AG04450 (cell line): ENCODE measurements at regions not wholly inside any gene's neighbourhood (a gene's known extent, or its start where the extent isn't known, plus 50 kb on each side); places are given as distances from the start of the nearest gene placed in this dataset.
"Not testable (repeated sequence)": the region's sequence is repeated elsewhere in the genome, so short reads cannot be mapped to it uniquely, and the experiment has no call there.

ENCODE experiments used
- CTCF ChIA-PET: fragments of 300-600, 350-600 bp; formaldehyde crosslinking; extraction: SDS; loops from one replicate; lab custom pipeline; 2022; ENCODE audit warnings: antibody characterized with exemption, inconsistent platforms; lab: Charles Lee
- POLR2A ChIA-PET: fragments of 350-600 bp; formaldehyde crosslinking; extraction: SDS; loops from one replicate; lab custom pipeline; 2021; ENCODE audit warnings: antibody characterized with exemption, inconsistent platforms; lab: Yijun Ruan, JAX
- DNase-seq: peaks from one replicate; pipeline ENCODE4 v3.0.0-alpha.2; 2011; ENCODE audit warnings: low read depth, low spot score
- H3K27ac ChIP-seq: one replicate; pipeline ENCODE4 v1.5.1; 2012; ENCODE audit warnings: low read depth, low read length, control low read depth
- H3K27me3 ChIP-seq: one replicate; pipeline ENCODE4 v1.6.0; 2012; ENCODE audit warnings: low read length; ENCODE audit not compliant: control insufficient read depth, insufficient read depth
- H3K4me3 ChIP-seq: 2 replicates; pipeline ENCODE4 v1.5.1; 2011; ENCODE audit warnings: mild to moderate bottlenecking, low read depth, low read length, control low read depth
- H3K9me3 ChIP-seq: 2 replicates; pipeline ENCODE4 v1.5.1; 2012; ENCODE audit warnings: low read length; ENCODE audit not compliant: control insufficient read depth, insufficient read depth
- CTCF ChIP-seq: IDR thresholded peaks from 2 replicates; pipeline ENCODE4 v1.5.1; 2011; ENCODE audit warnings: low read depth, low read length, control low read depth, inconsistent platforms

- Histone ChIP-seq H3K9me3 (no peaks in the 10 kb centered on the region), H3K4me3 (no peak overlapping the region), H3K27me3 (no peaks in the 10 kb centered on the region), H3K27ac (no peak overlapping the region)
- POLR2A ChIA-PET, result no interaction called here
- DNase-seq, result no peak
- no peak for TF ChIP-seq CTCF
- CTCF ChIA-PET, result no interaction called here
These were observed 143.5 kb downstream of the TPBG start for GRCh38 chr6:82507112-82507511.

GRCh38 chr6:82511546-82511945 lies 147.9 kb downstream of the TPBG start:
- ChIA-PET CTCF (no interaction called here), POLR2A (no interaction called here)
- Histone ChIP-seq H3K27me3 (no peaks in the 10 kb centered on the region), H3K9me3 (no peaks in the 10 kb centered on the region), H3K27ac (no peak overlapping the region), H3K4me3 (no peak overlapping the region)
- no peak for TF ChIP-seq CTCF
- DNase-seq, result no peak

- POLR2A ChIA-PET, CTCF ChIA-PET, H3K9me3 ChIP-seq, H3K27me3 ChIP-seq, DNase-seq, H3K4me3 ChIP-seq, H3K27ac ChIP-seq: not testable (repeated sequence)
These were observed 154.3 kb downstream of the TPBG start for GRCh38 chr6:82517896-82518295.

GRCh38 chr6:82521369-82521768 lies 157.8 kb downstream of the TPBG start:
- Histone ChIP-seq H3K27ac (no peak overlapping the region), H3K27me3 (no peaks in the 10 kb centered on the region), H3K4me3 (no peak overlapping the region), H3K9me3 (no peaks in the 10 kb centered on the region)
- TF ChIP-seq CTCF, result no peak
- no peak for DNase-seq
- POLR2A ChIA-PET, result no interaction called here
- CTCF ChIA-PET, result interaction anchor here (0.6 kb wide), 1 partner anchor 538 kb away, joined by 3 read pairs; no protein-coding TSS in a partner anchor

- Histone ChIP-seq H3K27me3 (no peaks in the 10 kb centered on the region), H3K9me3 (no peaks in the 10 kb centered on the region), H3K27ac (no peak overlapping the region), H3K4me3 (no peak overlapping the region)
- ChIA-PET CTCF (interaction anchor here (0.6 kb wide), 1 partner anchor 538 kb away, joined by 3 read pairs; no protein-coding TSS in a partner anchor), POLR2A (no interaction called here)
- no peak for TF ChIP-seq CTCF
- DNase-seq, result no peak
These were observed 158.2 kb downstream of the TPBG start for GRCh38 chr6:82521861-82522260.

- H3K4me3 ChIP-seq, result no peak overlapping the region
- CTCF ChIA-PET, result no interaction called here
- TF ChIP-seq CTCF, result no peak
- H3K27ac ChIP-seq, result no peak overlapping the region
- no peak for DNase-seq
- no peaks in the 10 kb centered on the region for H3K27me3 ChIP-seq
- POLR2A ChIA-PET, result no interaction called here
- no peaks in the 10 kb centered on the region for H3K9me3 ChIP-seq
These were observed 160.4 kb downstream of the TPBG start for GRCh38 chr6:82524031-82524430.
